GM12892 (cell line): ENCODE measurements at regions not wholly inside any gene's neighbourhood (a gene's known extent, or its start where the extent isn't known, plus 50 kb on each side); places are given as distances from the start of the nearest gene placed in this dataset.

ENCODE experiments used
- POLR2A ChIP-seq: IDR thresholded peaks from 2 replicates; pipeline ENCODE4 v1.6.1; 2011; ENCODE audit warnings: low read depth, low read length, control low read depth
- POLR2AphosphoS5 ChIP-seq: IDR thresholded peaks from 2 replicates; pipeline ENCODE4 v1.6.1; 2011; ENCODE audit warnings: low read depth, low read length, control low read depth
- TAF1 ChIP-seq: IDR thresholded peaks from 2 replicates; pipeline ENCODE4 v1.6.1; 2011; ENCODE audit warnings: low read depth, mild to moderate bottlenecking, control low read depth, low read length, borderline replicate concordance

DNA sequence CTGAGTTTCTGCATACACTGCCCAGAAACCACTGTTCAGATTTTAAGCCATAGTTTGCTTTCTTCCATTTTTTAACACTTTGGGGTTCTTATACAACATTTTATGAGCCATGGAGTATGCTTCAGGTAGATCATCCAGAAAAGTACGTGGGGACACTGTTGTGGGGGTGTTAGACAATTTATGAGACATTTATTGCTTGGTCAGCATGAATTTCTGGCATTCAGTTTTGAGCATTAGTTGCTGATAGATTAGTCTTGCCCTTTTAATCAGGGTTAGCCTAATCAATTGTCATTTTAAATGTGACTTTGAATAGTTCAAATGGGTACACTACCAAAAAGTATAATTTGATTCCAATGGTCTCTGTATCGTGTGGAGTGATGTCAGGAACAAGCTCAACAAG, 434.9 kb downstream of the GPM6A start:
- TF ChIP-seq POLR2A (no peak), TAF1 (no peak), POLR2AphosphoS5 (no peak)
